ENCODE measurements at regions not wholly inside any gene's neighbourhood (a gene's known extent, or its start where the extent isn't known, plus 50 kb on each side); places are given as distances from the start of the nearest gene placed in this dataset.

- TF ChIP-seq, protein P1, sequence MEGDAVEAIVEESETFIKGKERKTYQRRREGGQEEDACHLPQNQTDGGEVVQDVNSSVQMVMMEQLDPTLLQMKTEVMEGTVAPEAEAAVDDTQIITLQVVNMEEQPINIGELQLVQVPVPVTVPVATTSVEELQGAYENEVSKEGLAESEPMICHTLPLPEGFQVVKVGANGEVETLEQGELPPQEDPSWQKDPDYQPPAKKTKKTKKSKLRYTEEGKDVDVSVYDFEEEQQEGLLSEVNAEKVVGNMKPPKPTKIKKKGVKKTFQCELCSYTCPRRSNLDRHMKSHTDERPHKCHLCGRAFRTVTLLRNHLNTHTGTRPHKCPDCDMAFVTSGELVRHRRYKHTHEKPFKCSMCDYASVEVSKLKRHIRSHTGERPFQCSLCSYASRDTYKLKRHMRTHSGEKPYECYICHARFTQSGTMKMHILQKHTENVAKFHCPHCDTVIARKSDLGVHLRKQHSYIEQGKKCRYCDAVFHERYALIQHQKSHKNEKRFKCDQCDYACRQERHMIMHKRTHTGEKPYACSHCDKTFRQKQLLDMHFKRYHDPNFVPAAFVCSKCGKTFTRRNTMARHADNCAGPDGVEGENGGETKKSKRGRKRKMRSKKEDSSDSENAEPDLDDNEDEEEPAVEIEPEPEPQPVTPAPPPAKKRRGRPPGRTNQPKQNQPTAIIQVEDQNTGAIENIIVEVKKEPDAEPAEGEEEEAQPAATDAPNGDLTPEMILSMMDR (IDR thresholded peaks at IDR 0.05): no peak
- no peak for TF ChIP-seq EZH2 (IDR thresholded peaks at IDR 0.05)
These were observed 100.0 kb upstream of the PLCXD3 start for GRCh38 chr5:41610386-41610785.

Measured in neural progenitor cell (in vitro differentiated cells).